ENCODE measurements at regions not wholly inside any gene's neighbourhood (a gene's known extent, or its start where the extent isn't known, plus 50 kb on each side); places are given as distances from the start of the nearest gene placed in this dataset.

- ATAC-seq (no peak), DNase-seq (no peak)
- no peaks in the 10 kb centered on the region for H3K36me3 Mint-ChIP-seq (ENCODE audit: low read depth)
- H3K4me3 Mint-ChIP-seq: no peak overlapping the region
- H3K4me1 Mint-ChIP-seq (ENCODE audit: low read depth): no peaks in the 10 kb centered on the region
- no peak overlapping the region for H3K27ac Mint-ChIP-seq
- ChIA-PET CTCF (no interaction called here), POLR2A (no interaction called here)
- TF ChIP-seq CTCF (IDR thresholded peaks at IDR 0.05): no peak
- intact Hi-C loops (cut with micrococcal nuclease): no loop called here
- H3K27me3 Mint-ChIP-seq: peaks cover 26% of the 10 kb centered on the region
- H3K9me3 Mint-ChIP-seq: peaks cover 4% of the 10 kb centered on the region
Measured at GRCh38 chr4:1462768-1463075, 56.5 kb upstream of the NKX1-1 start.

- no peaks in the 10 kb centered on the region for H3K4me1 Mint-ChIP-seq (ENCODE audit: low read depth)
- H3K27ac Mint-ChIP-seq: no peak overlapping the region
- peaks cover 26% of the 10 kb centered on the region for H3K27me3 Mint-ChIP-seq
- TF ChIP-seq CTCF (IDR thresholded peaks at IDR 0.05): no peak
- ATAC-seq (no peak), DNase-seq (no peak)
- intact Hi-C loops (cut with micrococcal nuclease): no loop called here
- no peaks in the 10 kb centered on the region for H3K36me3 Mint-ChIP-seq (ENCODE audit: low read depth)
- no peak overlapping the region for H3K4me3 Mint-ChIP-seq
- H3K9me3 Mint-ChIP-seq: no peaks in the 10 kb centered on the region
- CTCF ChIA-PET: no interaction called here
- POLR2A ChIA-PET: no interaction called here
Measured at GRCh38 chr4:1462009-1462767, 55.9 kb upstream of the NKX1-1 start.

- DNase-seq: no peak
- intact Hi-C loops (cut with micrococcal nuclease): no loop called here
- Mint-ChIP-seq H3K27ac (no peak overlapping the region), H3K4me3 (no peak overlapping the region), H3K9me3 (no peaks in the 10 kb centered on the region), H3K36me3 (ENCODE audit: low read depth) (no peaks in the 10 kb centered on the region), H3K27me3 (peaks cover 29% of the 10 kb centered on the region), H3K4me1 (ENCODE audit: low read depth) (no peaks in the 10 kb centered on the region)
- no peak for ATAC-seq
- TF ChIP-seq CTCF (IDR thresholded peaks at IDR 0.05): no peak
- CTCF ChIA-PET: no interaction called here
- POLR2A ChIA-PET: no interaction called here
Measured at GRCh38 chr4:1460967-1461868, 55.0 kb upstream of the NKX1-1 start.

- CTCF ChIA-PET: no interaction called here
- DNase-seq (no peak), ATAC-seq (no peak)
- Mint-ChIP-seq H3K4me3 (no peak overlapping the region), H3K27ac (no peak overlapping the region), H3K36me3 (ENCODE audit: low read depth) (no peaks in the 10 kb centered on the region), H3K27me3 (peaks cover 29% of the 10 kb centered on the region), H3K9me3 (no peaks in the 10 kb centered on the region), H3K4me1 (ENCODE audit: low read depth) (no peaks in the 10 kb centered on the region)
- no peak for TF ChIP-seq CTCF (IDR thresholded peaks at IDR 0.05)
- POLR2A ChIA-PET: no interaction called here
- intact Hi-C loops (cut with micrococcal nuclease): no loop called here
Measured at GRCh38 chr4:1459722-1460511, 53.7 kb upstream of the NKX1-1 start.

Measured in activated CD8-positive, alpha-beta T cell treated with anti-CD3 and anti-CD28 coated beads for 36 hours (primary cell).